ENCODE measurements at regions not wholly inside any gene's neighbourhood (a gene's known extent, or its start where the extent isn't known, plus 50 kb on each side); places are given as distances from the start of the nearest gene placed in this dataset.

DNA sequence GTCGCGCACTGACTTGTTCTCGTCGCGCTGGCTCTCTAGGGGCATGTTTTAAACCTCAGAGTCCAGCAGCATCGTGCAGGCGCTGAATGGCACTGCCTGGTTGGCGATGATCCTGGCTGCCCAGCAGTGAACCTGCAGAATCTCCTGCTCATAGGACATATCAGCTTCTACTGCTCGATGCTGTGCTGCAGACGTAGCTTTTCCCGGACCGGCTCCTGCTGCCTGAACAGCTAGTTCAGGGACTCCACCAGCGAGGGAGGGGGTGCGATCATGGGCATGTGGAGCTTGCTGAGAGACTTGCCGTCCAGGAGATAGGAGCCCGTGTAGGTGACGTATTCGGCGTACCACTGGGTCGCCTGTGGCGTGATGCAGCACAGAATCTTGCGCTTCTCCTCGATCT is 890.0 kb upstream of the LRRTM1 start:
- TF ChIP-seq EZH2 (IDR thresholded peaks at IDR 0.05; ENCODE audit: insufficient read depth, poor library complexity, severe bottlenecking) (no peak), EZH2phosphoT487 (IDR thresholded peaks at IDR 0.05; ENCODE audit: insufficient read depth, low read depth) (no peak)

Measured in GM23248 (cell line).